Lung (tissue), 11 donors: ENCODE measurements at regions not wholly inside any gene's neighbourhood (a gene's known extent, or its start where the extent isn't known, plus 50 kb on each side); places are given as distances from the start of the nearest gene placed in this dataset.

Experiments used
- ATAC-seq: fragments of 200-7000 bp; cut with Tn5 transposase; one replicate; pipeline ENCODE4 v1.9.1; 2020; ENCODE audit warnings: moderate number of reproducible peaks; ENCODE audit not compliant: insufficient read depth, low FRiP score
- DNase-seq, 3 donors: peaks; one replicate each; pipeline ENCODE4 v3.0.0-alpha.2; 2013 to 2017
- H3K27ac ChIP-seq, 2 donors: one replicate each; pipeline ENCODE4 v1.5.1; 2013; ENCODE audit warnings: mild to moderate bottlenecking in 2 of 2, moderate library complexity in 2 of 2, control low read depth in 1 of 2, inconsistent platforms in 1 of 2, low read depth in 1 of 2, low read length in 1 of 2
- H3K27me3 ChIP-seq, 3 donors: one replicate each; pipeline ENCODE4 v1.5.1; 2013; ENCODE audit warnings: low read length in 2 of 3; ENCODE audit not compliant: control insufficient read depth in 3 of 3, insufficient read depth in 3 of 3
- H3K36me3 ChIP-seq, 4 donors: one replicate each; pipeline ENCODE4 v1.5.1; 2013; ENCODE audit warnings: low read length in 4 of 4, mild to moderate bottlenecking in 1 of 4, moderate library complexity in 1 of 4; ENCODE audit not compliant: control insufficient read depth in 4 of 4, insufficient read depth in 4 of 4
- H3K4me1 ChIP-seq, 5 donors: one replicate each; pipeline ENCODE4 v1.5.1; 2013; ENCODE audit warnings: low read length in 5 of 5, mild to moderate bottlenecking in 2 of 5, moderate library complexity in 1 of 5; ENCODE audit not compliant: control insufficient read depth in 5 of 5, insufficient read depth in 5 of 5
- H3K4me3 ChIP-seq: one replicate; pipeline ENCODE4 v1.5.1; 2013; ENCODE audit warnings: mild to moderate bottlenecking, control low read depth, moderate library complexity
- H3K9ac ChIP-seq, 2 donors: one replicate each; pipeline ENCODE4 v1.5.1; 2013; ENCODE audit warnings: low read length in 2 of 2, control low read depth in 1 of 2; ENCODE audit not compliant: insufficient read depth in 1 of 2
- H3K9me3 ChIP-seq, 4 donors: one replicate each; pipeline ENCODE4 v1.5.1; 2013; ENCODE audit warnings: low read length in 3 of 4, mild to moderate bottlenecking in 1 of 4, moderate library complexity in 1 of 4; ENCODE audit not compliant: control insufficient read depth in 4 of 4, insufficient read depth in 3 of 4
- CTCF ChIP-seq: IDR thresholded peaks from 2 replicates; pipeline ENCODE4 v1.5.1; 2012; ENCODE audit warnings: mild to moderate bottlenecking; ENCODE audit errors: control extremely low read depth, extremely low read depth
- WGBS, 2 donors: extraction: QIAGEN DNeasy Blood & Tissue Kit; methylation state at CpG; one replicate each; pipeline ENCODE4 v1.1.7; 2013; 5-methylcytosine and 5-hydroxymethylcytosine counted together
- donor health status: control.
- donor health status: control.
- donor health status: Bipolar disorder and iron deficiency.
- donor health status: healthy.
- donor health status: DM: yes; HTN: yes; CAD: no.

GRCh38 chr7:13257661-13258060, 570.2 kb downstream of the ARL4A start:
- TF ChIP-seq CTCF = no peak
- Histone ChIP-seq H3K9me3 (no peaks in the 10 kb centered on the region), H3K4me1 (peaks cover 0 to 3% (median 0%) of the 10 kb centered on the region in 5 donors), H3K27ac (no peak overlapping the region), H3K27me3 (no peaks in the 10 kb centered on the region), H3K9ac (no peak overlapping the region), H3K4me3 (no peak overlapping the region), H3K36me3 (no peaks in the 10 kb centered on the region)
- DNase-seq = no peak
- WGBS, 2 donors = 79 to 85% methylated on average over 6 of the region's 6 CpGs
- no peak for ATAC-seq

GRCh38 chr7:13258386-13258785, 571.0 kb downstream of the ARL4A start:
- WGBS, 2 donors = 86 to 89% methylated on average over 2 of the region's 2 CpGs

GRCh38 chr7:13259930-13260329, 572.5 kb downstream of the ARL4A start:
- ATAC-seq (no peak), DNase-seq (no peak)
- peaks cover 0 to 3% (median 0%) of the 10 kb centered on the region in 5 donors for H3K4me1 ChIP-seq
- no peak overlapping the region for H3K4me3 ChIP-seq
- no peak for TF ChIP-seq CTCF
- H3K9me3 ChIP-seq = no peaks in the 10 kb centered on the region
- H3K27ac ChIP-seq = no peak overlapping the region
- H3K36me3 ChIP-seq = no peaks in the 10 kb centered on the region
- no peak overlapping the region for H3K9ac ChIP-seq
- no peaks in the 10 kb centered on the region for H3K27me3 ChIP-seq

More at GRCh38 chr7:13258386-13258785, 571.0 kb downstream of the ARL4A start:
- no peak for TF ChIP-seq CTCF
- Histone ChIP-seq H3K27ac (no peak overlapping the region), H3K27me3 (no peaks in the 10 kb centered on the region), H3K36me3 (no peaks in the 10 kb centered on the region), H3K9ac (no peak overlapping the region), H3K4me3 (no peak overlapping the region), H3K4me1 (peaks cover 0 to 3% (median 0%) of the 10 kb centered on the region in 5 donors), H3K9me3 (no peaks in the 10 kb centered on the region)
- DNase-seq (no peak), ATAC-seq (no peak)

- no peak overlapping the region for H3K27ac ChIP-seq
- DNase-seq = peak in 2 of 3 donors; percentile 68 to 69
- H3K9me3 ChIP-seq = no peaks in the 10 kb centered on the region
- H3K36me3 ChIP-seq = no peaks in the 10 kb centered on the region
- H3K4me3 ChIP-seq = no peak overlapping the region
- WGBS, 2 donors = 4 to 7% methylated on average over 4 of the region's 4 CpGs
- TF ChIP-seq CTCF = peak; percentile 35
- ATAC-seq = no peak
- H3K9ac ChIP-seq = no peak overlapping the region
- H3K27me3 ChIP-seq = no peaks in the 10 kb centered on the region
- peaks cover 0 to 3% (median 0%) of the 10 kb centered on the region in 5 donors for H3K4me1 ChIP-seq
These were observed 575.6 kb downstream of the ARL4A start for GRCh38 chr7:13262929-13263530.
